ENCODE measurements at regions not wholly inside any gene's neighbourhood (a gene's known extent, or its start where the extent isn't known, plus 50 kb on each side); places are given as distances from the start of the nearest gene placed in this dataset.

GRCh38 chr18:41761333-41762018, 193.6 kb upstream of the PIK3C3 start:
- Histone ChIP-seq H3K27me3 (ENCODE audit: control insufficient read depth in 2 of 2, insufficient read depth in 2 of 2, low read length in 2 of 2) (no peaks in the 10 kb centered on the region), H3K36me3 (ENCODE audit: control insufficient read depth in 2 of 2, insufficient read depth in 2 of 2, low read length in 2 of 2) (no peaks in the 10 kb centered on the region), H3K27ac (ENCODE audit: low read depth in 2 of 2, low read length in 2 of 2) (no peak overlapping the region), H3K9ac (ENCODE audit: low read depth in 1 of 2, low read length in 2 of 2) (no peak overlapping the region), H3K9me3 (ENCODE audit: control insufficient read depth in 2 of 2, low read length in 2 of 2) (no peaks in the 10 kb centered on the region), H3K4me3 (ENCODE audit: low read length in 2 of 2) (no peak overlapping the region), H3K4me1 (ENCODE audit: control insufficient read depth in 2 of 2, insufficient read depth in 2 of 2, low read length in 2 of 2) (no peaks in the 10 kb centered on the region)

GRCh38 chr18:41758534-41758933, 196.5 kb upstream of the PIK3C3 start:
- Histone ChIP-seq H3K4me1 (ENCODE audit: control insufficient read depth in 2 of 2, insufficient read depth in 2 of 2, low read length in 2 of 2) (no peaks in the 10 kb centered on the region), H3K27ac (ENCODE audit: low read depth in 2 of 2, low read length in 2 of 2) (no peak overlapping the region), H3K27me3 (ENCODE audit: control insufficient read depth in 2 of 2, insufficient read depth in 2 of 2, low read length in 2 of 2) (no peaks in the 10 kb centered on the region), H3K9me3 (ENCODE audit: control insufficient read depth in 2 of 2, low read length in 2 of 2) (no peaks in the 10 kb centered on the region), H3K36me3 (ENCODE audit: control insufficient read depth in 2 of 2, insufficient read depth in 2 of 2, low read length in 2 of 2) (no peaks in the 10 kb centered on the region), H3K9ac (ENCODE audit: low read depth in 1 of 2, low read length in 2 of 2) (no peak overlapping the region), H3K4me3 (ENCODE audit: low read length in 2 of 2) (no peak overlapping the region)

- no peak overlapping the region for H3K27ac ChIP-seq (ENCODE audit: low read depth in 2 of 2, low read length in 2 of 2)
- no peak overlapping the region for H3K4me3 ChIP-seq (ENCODE audit: low read length in 2 of 2)
- H3K9me3 ChIP-seq (ENCODE audit: control insufficient read depth in 2 of 2, low read length in 2 of 2) = no peaks in the 10 kb centered on the region
- H3K27me3 ChIP-seq (ENCODE audit: control insufficient read depth in 2 of 2, insufficient read depth in 2 of 2, low read length in 2 of 2) = no peaks in the 10 kb centered on the region
- no peak overlapping the region for H3K9ac ChIP-seq (ENCODE audit: low read depth in 1 of 2, low read length in 2 of 2)
- no peaks in the 10 kb centered on the region for H3K4me1 ChIP-seq (ENCODE audit: control insufficient read depth in 2 of 2, insufficient read depth in 2 of 2, low read length in 2 of 2)
- H3K36me3 ChIP-seq (ENCODE audit: control insufficient read depth in 2 of 2, insufficient read depth in 2 of 2, low read length in 2 of 2) = no peaks in the 10 kb centered on the region
These were observed 198.9 kb upstream of the PIK3C3 start for GRCh38 chr18:41756141-41756540.

GRCh38 chr18:41754332-41754731, 200.7 kb upstream of the PIK3C3 start:
- no peak overlapping the region for H3K4me3 ChIP-seq (ENCODE audit: low read length in 2 of 2)
- no peak overlapping the region for H3K9ac ChIP-seq (ENCODE audit: low read depth in 1 of 2, low read length in 2 of 2)
- H3K27ac ChIP-seq (ENCODE audit: low read depth in 2 of 2, low read length in 2 of 2) = no peak overlapping the region
- H3K9me3 ChIP-seq (ENCODE audit: control insufficient read depth in 2 of 2, low read length in 2 of 2) = no peaks in the 10 kb centered on the region
- H3K4me1 ChIP-seq (ENCODE audit: control insufficient read depth in 2 of 2, insufficient read depth in 2 of 2, low read length in 2 of 2) = no peaks in the 10 kb centered on the region
- no peaks in the 10 kb centered on the region for H3K36me3 ChIP-seq (ENCODE audit: control insufficient read depth in 2 of 2, insufficient read depth in 2 of 2, low read length in 2 of 2)
- no peaks in the 10 kb centered on the region for H3K27me3 ChIP-seq (ENCODE audit: control insufficient read depth in 2 of 2, insufficient read depth in 2 of 2, low read length in 2 of 2)

- Histone ChIP-seq H3K9ac (ENCODE audit: low read depth in 1 of 2, low read length in 2 of 2) (no peak overlapping the region), H3K4me3 (ENCODE audit: low read length in 2 of 2) (no peak overlapping the region), H3K36me3 (ENCODE audit: control insufficient read depth in 2 of 2, insufficient read depth in 2 of 2, low read length in 2 of 2) (no peaks in the 10 kb centered on the region), H3K9me3 (ENCODE audit: control insufficient read depth in 2 of 2, low read length in 2 of 2) (no peaks in the 10 kb centered on the region), H3K27ac (ENCODE audit: low read depth in 2 of 2, low read length in 2 of 2) (no peak overlapping the region), H3K4me1 (ENCODE audit: control insufficient read depth in 2 of 2, insufficient read depth in 2 of 2, low read length in 2 of 2) (no peaks in the 10 kb centered on the region), H3K27me3 (ENCODE audit: control insufficient read depth in 2 of 2, insufficient read depth in 2 of 2, low read length in 2 of 2) (no peaks in the 10 kb centered on the region)
These were observed 201.2 kb upstream of the PIK3C3 start for GRCh38 chr18:41753826-41754225.

GRCh38 chr18:41752826-41753225, 202.2 kb upstream of the PIK3C3 start:
- no peaks in the 10 kb centered on the region for H3K27me3 ChIP-seq (ENCODE audit: control insufficient read depth in 2 of 2, insufficient read depth in 2 of 2, low read length in 2 of 2)
- H3K4me3 ChIP-seq (ENCODE audit: low read length in 2 of 2) = no peak overlapping the region
- no peaks in the 10 kb centered on the region for H3K9me3 ChIP-seq (ENCODE audit: control insufficient read depth in 2 of 2, low read length in 2 of 2)
- H3K36me3 ChIP-seq (ENCODE audit: control insufficient read depth in 2 of 2, insufficient read depth in 2 of 2, low read length in 2 of 2) = no peaks in the 10 kb centered on the region
- no peak overlapping the region for H3K9ac ChIP-seq (ENCODE audit: low read depth in 1 of 2, low read length in 2 of 2)
- H3K4me1 ChIP-seq (ENCODE audit: control insufficient read depth in 2 of 2, insufficient read depth in 2 of 2, low read length in 2 of 2) = no peaks in the 10 kb centered on the region
- no peak overlapping the region for H3K27ac ChIP-seq (ENCODE audit: low read depth in 2 of 2, low read length in 2 of 2)

- no peak overlapping the region for H3K9ac ChIP-seq (ENCODE audit: low read depth in 1 of 2, low read length in 2 of 2)
- no peaks in the 10 kb centered on the region for H3K4me1 ChIP-seq (ENCODE audit: control insufficient read depth in 2 of 2, insufficient read depth in 2 of 2, low read length in 2 of 2)
- H3K36me3 ChIP-seq (ENCODE audit: control insufficient read depth in 2 of 2, insufficient read depth in 2 of 2, low read length in 2 of 2) = no peaks in the 10 kb centered on the region
- no peaks in the 10 kb centered on the region for H3K9me3 ChIP-seq (ENCODE audit: control insufficient read depth in 2 of 2, low read length in 2 of 2)
- H3K27me3 ChIP-seq (ENCODE audit: control insufficient read depth in 2 of 2, insufficient read depth in 2 of 2, low read length in 2 of 2) = no peaks in the 10 kb centered on the region
- no peak overlapping the region for H3K4me3 ChIP-seq (ENCODE audit: low read length in 2 of 2)
- no peak overlapping the region for H3K27ac ChIP-seq (ENCODE audit: low read depth in 2 of 2, low read length in 2 of 2)
These were observed 203.4 kb upstream of the PIK3C3 start for GRCh38 chr18:41751652-41752051.

GRCh38 chr18:41751161-41751560, 203.9 kb upstream of the PIK3C3 start:
- no peak overlapping the region for H3K27ac ChIP-seq (ENCODE audit: low read depth in 2 of 2, low read length in 2 of 2)
- no peaks in the 10 kb centered on the region for H3K9me3 ChIP-seq (ENCODE audit: control insufficient read depth in 2 of 2, low read length in 2 of 2)
- H3K27me3 ChIP-seq (ENCODE audit: control insufficient read depth in 2 of 2, insufficient read depth in 2 of 2, low read length in 2 of 2) = no peaks in the 10 kb centered on the region
- no peaks in the 10 kb centered on the region for H3K4me1 ChIP-seq (ENCODE audit: control insufficient read depth in 2 of 2, insufficient read depth in 2 of 2, low read length in 2 of 2)
- no peaks in the 10 kb centered on the region for H3K36me3 ChIP-seq (ENCODE audit: control insufficient read depth in 2 of 2, insufficient read depth in 2 of 2, low read length in 2 of 2)
- H3K4me3 ChIP-seq (ENCODE audit: low read length in 2 of 2) = no peak overlapping the region
- H3K9ac ChIP-seq (ENCODE audit: low read depth in 1 of 2, low read length in 2 of 2) = no peak overlapping the region

- H3K36me3 ChIP-seq (ENCODE audit: control insufficient read depth in 2 of 2, insufficient read depth in 2 of 2, low read length in 2 of 2) = no peaks in the 10 kb centered on the region
- H3K4me1 ChIP-seq (ENCODE audit: control insufficient read depth in 2 of 2, insufficient read depth in 2 of 2, low read length in 2 of 2) = no peaks in the 10 kb centered on the region
- H3K4me3 ChIP-seq (ENCODE audit: low read length in 2 of 2) = no peak overlapping the region
- H3K27ac ChIP-seq (ENCODE audit: low read depth in 2 of 2, low read length in 2 of 2) = no peak overlapping the region
- no peaks in the 10 kb centered on the region for H3K9me3 ChIP-seq (ENCODE audit: control insufficient read depth in 2 of 2, low read length in 2 of 2)
- H3K27me3 ChIP-seq (ENCODE audit: control insufficient read depth in 2 of 2, insufficient read depth in 2 of 2, low read length in 2 of 2) = no peaks in the 10 kb centered on the region
- H3K9ac ChIP-seq (ENCODE audit: low read depth in 1 of 2, low read length in 2 of 2) = no peak overlapping the region
These were observed 207.3 kb upstream of the PIK3C3 start for GRCh38 chr18:41747723-41748242.

- Histone ChIP-seq H3K27ac (ENCODE audit: low read depth in 2 of 2, low read length in 2 of 2) (no peak overlapping the region), H3K4me1 (ENCODE audit: control insufficient read depth in 2 of 2, insufficient read depth in 2 of 2, low read length in 2 of 2) (no peaks in the 10 kb centered on the region), H3K9me3 (ENCODE audit: control insufficient read depth in 2 of 2, low read length in 2 of 2) (no peaks in the 10 kb centered on the region), H3K36me3 (ENCODE audit: control insufficient read depth in 2 of 2, insufficient read depth in 2 of 2, low read length in 2 of 2) (no peaks in the 10 kb centered on the region), H3K4me3 (ENCODE audit: low read length in 2 of 2) (no peak overlapping the region), H3K27me3 (ENCODE audit: control insufficient read depth in 2 of 2, insufficient read depth in 2 of 2, low read length in 2 of 2) (no peaks in the 10 kb centered on the region), H3K9ac (ENCODE audit: low read depth in 1 of 2, low read length in 2 of 2) (no peak overlapping the region)
These were observed 209.6 kb upstream of the PIK3C3 start for GRCh38 chr18:41745166-41746049.
